IMR-90 (cell line): ENCODE measurements at regions not wholly inside any gene's neighbourhood (a gene's known extent, or its start where the extent isn't known, plus 50 kb on each side); places are given as distances from the start of the nearest gene placed in this dataset.

Experiments used
- ATAC-seq: fragments of 200-7000 bp; cut with Tn5 transposase; 2 replicates; pipeline ENCODE4 v1.9.1; 2020; ENCODE audit warnings: low read depth, mild to moderate bottlenecking, moderate library complexity
- BruUV-seq: library from RNA; stranded (reverse); fragments of 400-500 nt; replicated peaks from 2 replicates; lab custom pipeline; 2021; lab: Mats Ljungman, UMichigan
- CTCF ChIA-PET: fragments of 300-600 bp; formaldehyde crosslinking; extraction: SDS; loops from one replicate; lab custom pipeline; 2021; ENCODE audit warnings: antibody characterized with exemption; lab: Yijun Ruan, JAX
- POLR2A ChIA-PET: fragments of 300-600 bp; sonication (Branson Sonifier 250); formaldehyde crosslinking; loops from one replicate; lab custom pipeline; 2022; ENCODE audit warnings: antibody characterized with exemption; ENCODE audit not compliant: unreplicated experiment; lab: Charles Lee
- DNase-seq: peaks from one replicate; pipeline ENCODE4 v3.0.0; 2013
- H2AFZ ChIP-seq: replicated peaks from 2 replicates; pipeline ENCODE3; 2013; ENCODE audit warnings: low read length, mild to moderate bottlenecking; ENCODE audit not compliant: poor library complexity
- H2AK5ac ChIP-seq: 2 replicates; pipeline ENCODE4 v1.6.1; 2013; ENCODE audit warnings: low read depth, low read length, inconsistent platforms
- H2AK9ac ChIP-seq: replicated peaks from 2 replicates; pipeline ENCODE3; 2013; ENCODE audit warnings: mild to moderate bottlenecking, low read depth, low read length, moderate library complexity; ENCODE audit not compliant: poor library complexity
- H2BK120ac ChIP-seq: 2 replicates; pipeline ENCODE4 v1.6.1; 2013; ENCODE audit warnings: low read depth, low read length, inconsistent platforms
- H2BK15ac ChIP-seq: 3 replicates; pipeline ENCODE4 v1.6.1; 2013; ENCODE audit warnings: low read depth, low read length, inconsistent platforms
- H2BK20ac ChIP-seq: 2 replicates; pipeline ENCODE4 v1.6.1; 2013; ENCODE audit warnings: low read depth, mild to moderate bottlenecking, inconsistent platforms, low read length, moderate library complexity
- H2BK5ac ChIP-seq: 2 replicates; pipeline ENCODE4 v1.6.1; 2013; ENCODE audit warnings: mild to moderate bottlenecking, low read depth, low read length, inconsistent platforms; ENCODE audit not compliant: poor library complexity, severe bottlenecking
- H3K14ac ChIP-seq: replicated peaks from 2 replicates; pipeline ENCODE4 v1.6.1; 2013; ENCODE audit warnings: low read depth, low read length, inconsistent platforms
- H3K18ac ChIP-seq: 2 replicates; pipeline ENCODE4 v1.6.1; 2013; ENCODE audit warnings: low read depth, low read length, control low read depth
- H3K23ac ChIP-seq: 2 replicates; pipeline ENCODE4 v1.6.1; 2013; ENCODE audit warnings: low read depth, low read length, inconsistent platforms
- H3K27ac ChIP-seq: 2 replicates; pipeline ENCODE4 v1.5.1; 2013; ENCODE audit warnings: mild to moderate bottlenecking, control low read depth, low read length; ENCODE audit not compliant: insufficient read depth
- H3K27me3 ChIP-seq: 2 replicates; pipeline ENCODE4 v1.6.1; 2013; ENCODE audit warnings: low read length; ENCODE audit not compliant: control insufficient read depth, insufficient read depth
- H3K36me3 ChIP-seq: 2 replicates; pipeline ENCODE4 v1.6.1; 2013; ENCODE audit warnings: low read length, mixed read lengths; ENCODE audit not compliant: control insufficient read depth, insufficient read depth
- H3K4ac ChIP-seq: 2 replicates; pipeline ENCODE4 v1.6.1; 2013; ENCODE audit warnings: low read depth, low read length, inconsistent platforms
- H3K4me1 ChIP-seq: 2 replicates; pipeline ENCODE4 v1.6.1; 2013; ENCODE audit warnings: low read length, mixed read lengths; ENCODE audit not compliant: control insufficient read depth, insufficient read depth
- H3K4me2 ChIP-seq: 2 replicates; pipeline ENCODE4 v1.6.1; 2013; ENCODE audit warnings: low read depth, mild to moderate bottlenecking, control low read depth, low read length, moderate library complexity
- H3K4me3 ChIP-seq: 2 replicates; pipeline ENCODE4 v1.5.1; 2013; ENCODE audit warnings: low read depth, mild to moderate bottlenecking, control low read depth, low read length, moderate library complexity; ENCODE audit not compliant: insufficient read depth
- H3K56ac ChIP-seq: 2 replicates; pipeline ENCODE4 v1.6.1; 2013; ENCODE audit warnings: low read length, inconsistent platforms; ENCODE audit not compliant: insufficient read depth; ENCODE audit errors: extremely low read depth
- H3K79me1 ChIP-seq, 2 experiments: 2 replicates each; pipeline ENCODE4 v1.6.1; 2013; ENCODE audit warnings: low read length in 2 of 2, inconsistent platforms in 1 of 2, low read depth in 1 of 2
- H3K9ac ChIP-seq: 2 replicates; pipeline ENCODE4 v1.6.1; 2013; ENCODE audit warnings: low read depth, low read length, control low read depth
- H3K9me1 ChIP-seq: 2 replicates; pipeline ENCODE4 v1.6.1; 2013; ENCODE audit warnings: low read length, inconsistent platforms; ENCODE audit not compliant: insufficient read depth
- H3K9me3 ChIP-seq: 2 replicates; pipeline ENCODE4 v1.6.1; 2013; ENCODE audit warnings: low read length; ENCODE audit not compliant: control insufficient read depth, insufficient read depth
- H4K20me1 ChIP-seq: 2 replicates; pipeline ENCODE4 v1.6.1; 2013; ENCODE audit warnings: low read length, inconsistent platforms; ENCODE audit not compliant: insufficient read depth
- H4K5ac ChIP-seq: 2 replicates; pipeline ENCODE4 v1.6.1; 2013; ENCODE audit warnings: mild to moderate bottlenecking, low read depth, low read length, control low read depth
- H4K8ac ChIP-seq, 2 experiments: 2 replicates each; pipeline ENCODE4 v1.6.1; 2013; ENCODE audit warnings: low read depth in 2 of 2, low read length in 2 of 2, control low read depth in 1 of 2, inconsistent platforms in 1 of 2
- H4K91ac ChIP-seq: 2 replicates; pipeline ENCODE4 v1.6.1; 2013; ENCODE audit warnings: low read depth, low read length, inconsistent platforms; ENCODE audit not compliant: insufficient read depth
- BHLHE40 ChIP-seq: fragments of 150-350 bp; IDR thresholded peaks from 2 replicates; pipeline ENCODE4 v1.6.1; 2016; ENCODE audit warnings: mild to moderate bottlenecking, low read depth, low read length
- CEBPB ChIP-seq: IDR thresholded peaks from 2 replicates; pipeline ENCODE4 v1.6.1; 2012; ENCODE audit warnings: low read depth, low read length, improper control_type of control experiment
- CHD1 ChIP-seq: IDR thresholded peaks from 2 replicates; pipeline ENCODE4 v1.6.1; 2012; ENCODE audit warnings: low read depth, low read length, improper control_type of control experiment
- CTCF ChIP-seq: conservative IDR thresholded peaks from 2 replicates; pipeline ENCODE4 v1.5.1; 2012; ENCODE audit warnings: mild to moderate bottlenecking, low read depth, low read length, improper control_type of control experiment
- FOS ChIP-seq: fragments of 150-350 bp; IDR thresholded peaks from 2 replicates; pipeline ENCODE4 v1.6.1; 2016; ENCODE audit warnings: low read depth, low read length
- MAFK ChIP-seq: IDR thresholded peaks from 2 replicates; pipeline ENCODE4 v1.6.1; 2012; ENCODE audit warnings: low read depth, low read length, improper control_type of control experiment
- MAZ ChIP-seq: IDR thresholded peaks from 2 replicates; pipeline ENCODE4 v1.6.1; 2012; ENCODE audit warnings: low read depth, mild to moderate bottlenecking, low read length, improper control_type of control experiment, moderate library complexity, borderline replicate concordance
- MXI1 ChIP-seq: IDR thresholded peaks from 2 replicates; pipeline ENCODE4 v1.6.1; 2012; ENCODE audit warnings: low read depth, mild to moderate bottlenecking, low read length, moderate library complexity, borderline replicate concordance
- NFE2L2 ChIP-seq: fragments of 150-350 bp; IDR thresholded peaks from 2 replicates; pipeline ENCODE4 v1.6.1; 2016; ENCODE audit warnings: low read depth, mild to moderate bottlenecking, low read length
- POLR2A ChIP-seq: IDR thresholded peaks from 2 replicates; pipeline ENCODE4 v1.6.1; 2012; ENCODE audit warnings: mild to moderate bottlenecking, low read depth, low read length
- RAD21 ChIP-seq: IDR thresholded peaks from 2 replicates; pipeline ENCODE4 v1.6.1; 2012; ENCODE audit warnings: low read length, improper control_type of control experiment
- RCOR1 ChIP-seq: IDR thresholded peaks from 2 replicates; pipeline ENCODE4 v1.6.1; 2012; ENCODE audit warnings: mild to moderate bottlenecking, low read length, improper control_type of control experiment; ENCODE audit not compliant: insufficient replicate concordance
- RFX5 ChIP-seq: IDR thresholded peaks from 2 replicates; pipeline ENCODE4 v1.8.0; 2012; ENCODE audit warnings: low read depth, mild to moderate bottlenecking, low read length, moderate library complexity
- SMC3 ChIP-seq: fragments of 150-350 bp; IDR thresholded peaks from 2 replicates; pipeline ENCODE4 v1.6.1; 2016; ENCODE audit warnings: low read depth, mild to moderate bottlenecking, antibody characterized with exemption, low read length, moderate library complexity
- WGBS, 2 experiments: methylation state at CpG; one replicate each; pipeline versions ENCODE4 v1.1.5 to v1.1.7; 2013; ENCODE audit warnings: missing lambda C conversion rate in 2 of 2; ENCODE audit not compliant: insufficient read length in 1 of 2; ENCODE audit errors: extremely low coverage in 2 of 2; 5-methylcytosine and 5-hydroxymethylcytosine counted together
- dilution Hi-C: fragments of 300-500 bp; cut with HindIII; formaldehyde crosslinking; loops from one replicate; pipeline ENCODE4 v1.14.3; 2018; ENCODE audit warnings: low sequenced_read_pairs; ENCODE audit not compliant: unreplicated experiment
- in situ Hi-C: fragments of 300-500 bp; cut with MboI; formaldehyde crosslinking; loops from 3 replicates; pipeline ENCODE4 v1.14.3; 2019; ENCODE audit warnings: low sequenced_read_pairs, inconsistent platforms, mixed read lengths
- intact Hi-C: fragments of 100-400 bp; cut with micrococcal nuclease; formaldehyde crosslinking; loops from 2 replicates; pipeline ENCODE4 v1.10.0; 2022
- TF ChIP-seq, protein P1 (sequence below): fragments of 150-350 bp; IDR thresholded peaks from 2 replicates; pipeline ENCODE4 v1.6.1; 2017; ENCODE audit warnings: mild to moderate bottlenecking, antibody characterized with exemption, low read length, low read depth
- TF ChIP-seq, protein P2 (sequence below): fragments of 150-350 bp; IDR thresholded peaks from 2 replicates; pipeline ENCODE4 v1.6.1; 2016; ENCODE audit warnings: low read depth, mild to moderate bottlenecking, low read length, moderate library complexity, borderline replicate concordance

DNA sequence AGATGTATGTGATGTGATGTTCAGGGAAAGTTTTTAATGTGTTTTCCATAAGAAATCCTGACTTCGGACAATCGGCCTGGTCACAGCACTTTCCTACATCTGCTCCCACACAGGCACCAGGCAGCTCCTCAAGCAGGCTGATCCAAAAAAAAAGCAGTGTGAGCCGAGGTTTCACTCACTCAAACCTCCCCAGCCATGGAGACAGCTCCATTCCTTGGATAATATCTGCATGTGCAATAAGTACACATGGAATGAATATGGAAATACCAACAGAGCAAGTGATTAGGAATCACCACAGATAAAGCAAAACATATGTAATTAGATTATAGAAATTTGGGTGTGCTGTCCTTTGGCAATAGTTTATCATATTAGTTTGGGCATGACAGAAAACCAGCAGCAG lies 88.8 kb upstream of the API5 start:
- no peak for TF ChIP-seq SMC3
- TF ChIP-seq, protein P1, sequence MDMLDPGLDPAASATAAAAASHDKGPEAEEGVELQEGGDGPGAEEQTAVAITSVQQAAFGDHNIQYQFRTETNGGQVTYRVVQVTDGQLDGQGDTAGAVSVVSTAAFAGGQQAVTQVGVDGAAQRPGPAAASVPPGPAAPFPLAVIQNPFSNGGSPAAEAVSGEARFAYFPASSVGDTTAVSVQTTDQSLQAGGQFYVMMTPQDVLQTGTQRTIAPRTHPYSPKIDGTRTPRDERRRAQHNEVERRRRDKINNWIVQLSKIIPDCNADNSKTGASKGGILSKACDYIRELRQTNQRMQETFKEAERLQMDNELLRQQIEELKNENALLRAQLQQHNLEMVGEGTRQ = no peak
- no peak for TF ChIP-seq RCOR1
- TF ChIP-seq NFE2L2 = no peak
- TF ChIP-seq BHLHE40 = no peak
- TF ChIP-seq FOS = no peak
- no peak for TF ChIP-seq RFX5
- TF ChIP-seq MXI1 = no peak
- TF ChIP-seq, protein P2, sequence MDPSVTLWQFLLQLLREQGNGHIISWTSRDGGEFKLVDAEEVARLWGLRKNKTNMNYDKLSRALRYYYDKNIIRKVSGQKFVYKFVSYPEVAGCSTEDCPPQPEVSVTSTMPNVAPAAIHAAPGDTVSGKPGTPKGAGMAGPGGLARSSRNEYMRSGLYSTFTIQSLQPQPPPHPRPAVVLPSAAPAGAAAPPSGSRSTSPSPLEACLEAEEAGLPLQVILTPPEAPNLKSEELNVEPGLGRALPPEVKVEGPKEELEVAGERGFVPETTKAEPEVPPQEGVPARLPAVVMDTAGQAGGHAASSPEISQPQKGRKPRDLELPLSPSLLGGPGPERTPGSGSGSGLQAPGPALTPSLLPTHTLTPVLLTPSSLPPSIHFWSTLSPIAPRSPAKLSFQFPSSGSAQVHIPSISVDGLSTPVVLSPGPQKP = no peak
- TF ChIP-seq CEBPB = no peak
- TF ChIP-seq CHD1 = no peak
- no peak for TF ChIP-seq CTCF
- no peak for TF ChIP-seq POLR2A
- no peak for TF ChIP-seq MAFK
- no peak for TF ChIP-seq MAZ
- TF ChIP-seq RAD21 = no peak
- Histone ChIP-seq H2AK9ac (no peak overlapping the region), H3K36me3 (no peaks in the 10 kb centered on the region), H3K27me3 (no peaks in the 10 kb centered on the region), H3K9me1 (no peaks in the 10 kb centered on the region), H3K9ac (no peak overlapping the region), H3K4me2 (no peak overlapping the region), H3K9me3 (peaks cover 4% of the 10 kb centered on the region; the same call in 1 of the 2 replicates), H3K18ac (no peak overlapping the region), H3K56ac (no peak overlapping the region), H3K4me1 (no peaks in the 10 kb centered on the region), H2BK120ac (no peak overlapping the region), H2AK5ac (no peak overlapping the region), H3K14ac (no peak overlapping the region), H3K4me3 (no peak overlapping the region), H4K20me1 (no peaks in the 10 kb centered on the region), H2BK20ac (no peak overlapping the region), H3K79me1 (no peaks in the 10 kb centered on the region), H2BK5ac (no peak overlapping the region), H3K27ac (no peak overlapping the region), H2BK15ac (no peak overlapping the region), H2AFZ (no peak overlapping the region), H4K8ac (no peak overlapping the region), H3K4ac (no peak overlapping the region), H3K23ac (no peak overlapping the region), H4K91ac (no peak overlapping the region), H4K5ac (no peak overlapping the region)
- WGBS, 2 experiments = no CpG with 5 or more reads among the region's 3 CpGs
- in situ Hi-C loops = no loop called here
- intact Hi-C loops = no loop called here
- POLR2A ChIA-PET = no interaction called here
- dilution Hi-C loops = no loop called here
- no TSS peak for BruUV-seq
- ATAC-seq (no peak), DNase-seq (no peak)
- CTCF ChIA-PET = no interaction called here
